Activated effector memory CD4-positive, alpha-beta T cell treated with anti-CD3 and anti-CD28 coated beads, Interleukin-2, amount 50 U/mL, for 16 hours (primary cell): ENCODE measurements at regions not wholly inside any gene's neighbourhood (a gene's known extent, or its start where the extent isn't known, plus 50 kb on each side); places are given as distances from the start of the nearest gene placed in this dataset.

Experiments
- DNase-seq: peaks from one replicate; pipeline ENCODE4 v3.0.0-alpha.2; 2020

GRCh38 chr13:63700350-63700749 lies 2284.7 kb upstream of the PCDH20 start:
- DNase-seq: no peak

DNA sequence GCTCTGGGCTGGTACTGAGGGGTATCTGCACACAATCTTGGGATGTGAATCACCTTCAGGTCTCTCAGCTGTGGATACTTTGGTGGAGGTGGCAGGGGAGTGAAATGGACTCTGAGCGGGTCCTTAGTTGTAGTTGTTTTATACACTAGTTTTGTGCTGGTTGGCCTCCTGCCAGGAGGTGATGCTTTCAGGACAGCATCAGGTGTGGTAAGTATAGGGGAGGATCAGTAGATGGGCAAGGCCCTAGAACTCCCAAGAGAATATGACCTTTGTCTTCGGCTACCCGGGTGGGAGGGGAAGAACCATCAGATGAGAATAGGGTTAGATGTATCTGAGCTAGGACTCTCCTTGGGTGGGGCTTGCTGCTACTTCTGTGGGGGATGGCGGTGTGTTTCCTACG lies 2284.3 kb upstream of the PCDH20 start:
- DNase-seq: no peak

GRCh38 chr13:63696055-63696454 lies 2280.4 kb upstream of the PCDH20 start:
- no peak for DNase-seq

DNA sequence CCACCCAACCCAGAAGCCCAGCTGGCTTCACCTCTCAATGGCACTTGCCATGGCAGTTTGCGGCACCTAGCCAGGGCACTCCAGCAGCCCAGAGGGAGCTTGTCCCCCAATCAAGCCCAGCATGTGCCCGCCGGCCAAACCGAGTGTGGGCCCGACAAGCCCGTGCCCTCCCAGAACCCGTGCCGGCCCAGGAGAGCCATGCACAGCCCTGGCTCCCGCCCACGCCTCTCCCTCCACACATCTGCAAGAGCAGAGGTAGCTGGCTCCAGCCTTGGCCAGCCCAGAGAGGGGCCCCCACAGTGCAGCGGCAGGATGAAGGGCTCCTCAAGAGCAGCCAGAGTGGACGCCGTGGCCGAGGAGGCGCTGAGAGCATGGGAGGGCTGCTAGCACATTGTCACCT lies 2278.0 kb upstream of the PCDH20 start:
- no peak for DNase-seq

GRCh38 chr13:63691474-63691873 lies 2275.8 kb upstream of the PCDH20 start:
- no peak for DNase-seq

GRCh38 chr13:63690672-63691071 lies 2275.0 kb upstream of the PCDH20 start:
- no peak for DNase-seq

- DNase-seq: no peak
These were observed 2269.2 kb upstream of the PCDH20 start for GRCh38 chr13:63684822-63685221.

DNA sequence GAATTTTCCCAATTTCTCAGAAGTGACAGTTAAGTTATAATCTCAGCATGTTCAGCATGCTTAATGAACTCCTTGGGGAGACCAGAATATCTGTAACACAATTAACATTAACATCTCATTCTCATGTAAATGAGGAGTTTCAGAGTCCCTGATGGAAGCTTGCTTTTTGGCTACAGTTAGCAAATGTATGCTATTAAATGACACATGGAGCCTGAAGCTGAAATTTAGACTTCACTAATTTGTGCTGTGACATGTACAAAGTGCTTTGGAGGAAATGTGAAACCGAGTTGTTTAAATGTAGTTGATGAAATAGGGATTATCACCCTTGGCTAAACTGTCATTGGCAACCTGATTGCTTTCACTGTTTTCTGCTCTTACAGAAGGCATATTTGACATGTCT lies 2265.1 kb upstream of the PCDH20 start:
- DNase-seq: no peak

DNA sequence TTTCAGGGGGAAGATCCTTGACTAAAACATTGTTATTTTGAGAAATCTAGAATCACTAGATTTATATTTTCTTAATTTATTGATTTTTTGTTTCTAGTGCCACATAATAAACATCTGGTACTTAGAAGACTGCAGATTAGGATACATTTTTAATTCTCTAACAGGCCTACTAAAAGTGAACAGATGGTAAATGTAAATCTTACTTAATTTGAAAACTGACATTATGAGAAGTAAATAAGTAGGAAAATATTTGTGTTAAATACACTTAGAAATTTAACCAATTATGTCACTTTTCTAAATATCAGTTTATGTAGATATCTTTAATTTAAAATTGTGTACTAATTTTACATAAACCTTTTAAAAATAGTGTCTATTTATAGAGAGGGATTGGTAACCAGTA lies 2255.6 kb upstream of the PCDH20 start:
- DNase-seq: no peak

- DNase-seq: no peak
These were observed 2235.7 kb upstream of the PCDH20 start for GRCh38 chr13:63651394-63651793.

DNA sequence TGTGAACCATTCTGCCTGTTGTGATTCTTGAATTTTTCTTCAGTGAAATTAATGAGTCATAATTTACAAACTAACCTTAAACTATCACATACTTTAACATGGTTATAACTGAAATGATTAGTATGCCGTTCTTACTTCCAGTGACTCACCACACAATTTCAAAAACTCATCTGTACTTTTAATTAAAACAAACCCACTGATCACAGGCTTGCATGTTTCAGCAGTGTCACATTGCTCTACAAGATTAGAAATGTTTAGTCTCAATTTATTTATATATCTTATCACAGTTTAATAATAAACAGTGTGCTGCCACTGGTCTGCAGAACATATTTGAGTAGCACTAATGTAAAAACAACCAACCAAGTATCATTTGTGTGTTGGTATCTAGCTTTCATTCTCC lies 2227.9 kb upstream of the PCDH20 start:
- no peak for DNase-seq

GRCh38 chr13:63636316-63636993 lies 2220.8 kb upstream of the PCDH20 start:
- DNase-seq: no peak

DNA sequence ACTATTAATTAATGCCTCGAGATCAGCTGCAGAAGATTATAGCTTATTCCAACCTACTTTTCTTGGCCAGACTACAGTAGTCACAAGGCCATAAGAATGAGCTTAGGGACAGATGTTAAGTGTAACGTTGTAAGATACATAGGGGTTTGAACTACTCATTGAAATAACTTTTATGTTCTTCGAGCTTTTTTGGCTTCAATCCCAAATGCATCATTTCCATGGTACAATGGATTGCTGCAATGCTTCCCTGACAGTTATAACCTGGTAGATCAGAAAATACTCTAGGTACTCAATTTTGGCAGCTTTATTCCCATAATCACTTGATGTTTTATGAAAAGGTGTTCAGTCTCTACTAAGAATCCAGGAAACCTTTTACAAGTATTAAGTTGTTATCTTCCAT lies 2216.7 kb upstream of the PCDH20 start:
- no peak for DNase-seq

- no peak for DNase-seq
These were observed 2215.4 kb upstream of the PCDH20 start for GRCh38 chr13:63631006-63631405.

- DNase-seq: no peak
These were observed 2213.9 kb upstream of the PCDH20 start for GRCh38 chr13:63629591-63629990.

GRCh38 chr13:63628310-63628709 lies 2212.7 kb upstream of the PCDH20 start:
- DNase-seq: no peak

DNA sequence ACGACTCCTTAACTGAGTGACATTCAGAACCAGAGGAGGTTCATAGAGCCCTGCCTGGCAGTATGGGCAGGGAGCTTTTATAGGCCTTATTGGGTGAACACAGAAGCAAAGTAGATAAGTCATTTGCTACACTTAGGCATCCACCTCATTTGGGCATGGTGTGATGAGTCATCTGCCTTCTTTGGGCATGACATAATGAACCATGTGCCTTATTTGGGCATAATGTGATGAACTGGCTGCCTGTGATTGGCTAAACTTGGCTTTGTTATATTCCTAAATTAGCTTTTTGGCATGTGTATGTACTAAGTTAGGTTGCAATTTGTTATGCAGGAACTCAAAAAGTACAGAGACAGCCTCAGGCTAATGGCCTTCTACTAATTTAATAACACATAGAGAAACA lies 2210.2 kb upstream of the PCDH20 start:
- no peak for DNase-seq

DNA sequence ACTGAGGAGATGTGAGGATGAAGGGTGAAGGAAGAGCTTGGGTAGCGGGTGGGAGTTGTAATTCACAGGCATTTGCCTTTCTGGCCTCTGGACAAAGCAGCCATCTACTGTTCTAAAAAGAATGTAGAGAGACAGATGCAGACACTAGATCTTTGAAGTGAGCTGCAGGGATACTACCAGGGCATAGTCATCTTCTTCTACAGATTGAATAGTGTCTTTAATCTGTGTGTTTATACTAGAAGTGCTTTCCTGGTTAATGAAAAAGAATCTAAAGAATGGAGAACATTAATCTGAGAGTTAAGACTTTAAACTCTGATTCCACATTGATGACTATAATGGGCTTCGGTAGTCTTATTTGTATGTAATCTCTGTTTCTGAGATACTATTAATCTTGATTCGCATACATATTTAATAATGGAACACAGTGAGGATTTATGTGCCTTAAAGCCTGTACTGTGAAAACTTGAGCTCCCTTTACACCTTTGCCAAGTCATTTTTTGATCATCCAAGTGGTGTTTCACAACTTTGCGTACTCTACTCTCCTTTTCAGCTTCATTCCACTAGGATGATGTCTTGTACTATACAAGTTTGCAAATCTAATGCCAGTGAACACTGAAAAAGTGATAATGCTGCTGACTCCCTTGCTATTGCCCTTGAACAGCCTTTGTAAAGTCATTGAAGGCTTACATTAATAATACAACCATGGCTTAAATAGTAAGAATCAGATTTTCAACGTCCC lies 2199.4 kb upstream of the PCDH20 start:
- DNase-seq: no peak

DNA sequence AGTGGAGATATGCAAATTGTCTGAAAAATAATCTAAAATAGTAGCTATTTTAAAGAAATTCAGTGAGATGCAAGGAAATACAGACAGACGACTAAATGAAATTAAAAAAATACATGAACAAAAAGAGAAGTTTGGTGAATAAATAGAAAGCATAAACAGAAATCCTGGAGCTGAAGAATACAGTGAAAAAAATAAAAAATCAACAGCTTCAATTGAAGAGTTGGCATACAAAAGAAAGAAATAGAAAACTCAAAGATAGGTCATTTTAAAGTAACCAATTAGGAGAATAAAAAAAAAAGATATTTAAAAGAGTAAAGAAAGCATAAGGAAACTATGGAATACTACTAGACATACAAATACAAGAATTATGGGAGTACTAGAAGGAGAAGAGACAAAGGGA lies 2191.5 kb upstream of the PCDH20 start:
- no peak for DNase-seq

DNA sequence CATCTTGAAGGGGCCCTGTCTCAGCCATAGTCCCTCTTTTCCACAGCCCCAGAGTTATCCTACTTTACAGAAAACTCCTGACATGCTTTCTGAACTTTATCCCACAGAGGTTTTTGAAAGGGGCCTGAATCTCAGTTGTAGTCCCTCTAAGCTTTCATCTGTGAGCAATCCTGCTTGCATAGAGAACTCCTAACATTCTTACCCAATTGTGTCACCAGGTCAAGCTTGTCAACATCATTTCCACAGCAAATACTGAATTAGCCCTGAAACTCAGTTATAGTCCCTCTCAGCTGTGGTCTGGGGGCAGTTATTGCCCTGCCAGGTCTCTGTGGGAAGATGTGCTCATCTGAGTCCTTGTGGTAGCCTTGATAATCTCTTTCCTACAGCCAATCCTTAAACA lies 2190.3 kb upstream of the PCDH20 start:
- DNase-seq: no peak

GRCh38 chr13:63605403-63605802 lies 2189.8 kb upstream of the PCDH20 start:
- DNase-seq: no peak

GRCh38 chr13:63595811-63596210 lies 2180.2 kb upstream of the PCDH20 start:
- DNase-seq: no peak

GRCh38 chr13:63586467-63586866 lies 2170.8 kb upstream of the PCDH20 start:
- DNase-seq: no peak

GRCh38 chr13:63578796-63579195 lies 2163.1 kb upstream of the PCDH20 start:
- no peak for DNase-seq

GRCh38 chr13:63567031-63567430 lies 2151.4 kb upstream of the PCDH20 start:
- no peak for DNase-seq
